Stimulated activated CD8-positive, alpha-beta memory T cell treated with anti-CD3 and anti-CD28 coated beads, Interleukin-4, amount 100 ng/mL, for 1 hour (primary cell): ENCODE measurements at regions not wholly inside any gene's neighbourhood (a gene's known extent, or its start where the extent isn't known, plus 50 kb on each side); places are given as distances from the start of the nearest gene placed in this dataset.
"Not testable (repeated sequence)": the region's sequence is repeated elsewhere in the genome, so short reads cannot be mapped to it uniquely, and the experiment has no call there.

Source experiments
- DNase-seq, 2 donors: peaks; one replicate each; pipeline ENCODE4 v3.0.0-alpha.2; 2020; ENCODE audit warnings: low read depth in 2 of 2, low spot score in 1 of 2

GRCh38 chr2:61632276-61633169, 94.4 kb upstream of the XPO1 start:
- no peak for DNase-seq

GRCh38 chr2:61631321-61631720, 93.2 kb upstream of the XPO1 start:
- DNase-seq: no peak

- no peak for DNase-seq
These were observed 88.7 kb upstream of the XPO1 start for GRCh38 chr2:61626827-61627226.

GRCh38 chr2:61623747-61624146, 85.6 kb upstream of the XPO1 start:
- DNase-seq: no peak

- no peak for DNase-seq
These were observed 82.3 kb upstream of the XPO1 start for GRCh38 chr2:61620244-61621159.

- no peak for DNase-seq
These were observed 81.4 kb upstream of the XPO1 start for GRCh38 chr2:61619561-61619960.

- no peak for DNase-seq
These were observed 79.5 kb upstream of the XPO1 start for GRCh38 chr2:61617610-61618009.

GRCh38 chr2:61605245-61605644, 67.1 kb upstream of the XPO1 start:
- no peak for DNase-seq

GRCh38 chr2:61604433-61604832, 66.3 kb upstream of the XPO1 start:
- DNase-seq: no peak

GRCh38 chr2:61598515-61599156, 60.5 kb upstream of the XPO1 start:
- not testable (repeated sequence) for DNase-seq

- DNase-seq: no peak
These were observed 59.4 kb upstream of the XPO1 start for GRCh38 chr2:61597300-61598289.

GRCh38 chr2:61594201-61594600, 56.0 kb upstream of the XPO1 start:
- not testable (repeated sequence) for DNase-seq

GRCh38 chr2:61593648-61594047, 55.5 kb upstream of the XPO1 start:
- DNase-seq: not testable (repeated sequence)

GRCh38 chr2:61590214-61590613, 52.1 kb upstream of the XPO1 start:
- DNase-seq: no peak

GRCh38 chr2:61588566-61588965, 50.4 kb upstream of the XPO1 start:
- DNase-seq: no peak
